IPS-15b (cell line): ENCODE measurements at regions not wholly inside any gene's neighbourhood (a gene's known extent, or its start where the extent isn't known, plus 50 kb on each side); places are given as distances from the start of the nearest gene placed in this dataset.

ENCODE experiments used
- H3K27me3 ChIP-seq: one replicate; pipeline ENCODE4 v1.6.1; 2013; ENCODE audit warnings: low read length; ENCODE audit not compliant: control insufficient read depth, insufficient read depth
- H3K36me3 ChIP-seq: one replicate; pipeline ENCODE4 v1.6.1; 2013; ENCODE audit warnings: low read length; ENCODE audit not compliant: control insufficient read depth, insufficient read depth
- H3K4me1 ChIP-seq: one replicate; pipeline ENCODE4 v1.6.1; 2013; ENCODE audit warnings: mild to moderate bottlenecking, low read length; ENCODE audit not compliant: control insufficient read depth, insufficient read depth
- H3K4me3 ChIP-seq: one replicate; pipeline ENCODE4 v1.5.1; 2013; ENCODE audit warnings: low read depth, low read length
- H3K9ac ChIP-seq: one replicate; pipeline ENCODE4 v1.6.1; 2013; ENCODE audit warnings: low read depth, mild to moderate bottlenecking, low read length
- H3K9me3 ChIP-seq: one replicate; pipeline ENCODE4 v1.6.1; 2013; ENCODE audit warnings: mild to moderate bottlenecking, low read length; ENCODE audit not compliant: control insufficient read depth, insufficient read depth

DNA sequence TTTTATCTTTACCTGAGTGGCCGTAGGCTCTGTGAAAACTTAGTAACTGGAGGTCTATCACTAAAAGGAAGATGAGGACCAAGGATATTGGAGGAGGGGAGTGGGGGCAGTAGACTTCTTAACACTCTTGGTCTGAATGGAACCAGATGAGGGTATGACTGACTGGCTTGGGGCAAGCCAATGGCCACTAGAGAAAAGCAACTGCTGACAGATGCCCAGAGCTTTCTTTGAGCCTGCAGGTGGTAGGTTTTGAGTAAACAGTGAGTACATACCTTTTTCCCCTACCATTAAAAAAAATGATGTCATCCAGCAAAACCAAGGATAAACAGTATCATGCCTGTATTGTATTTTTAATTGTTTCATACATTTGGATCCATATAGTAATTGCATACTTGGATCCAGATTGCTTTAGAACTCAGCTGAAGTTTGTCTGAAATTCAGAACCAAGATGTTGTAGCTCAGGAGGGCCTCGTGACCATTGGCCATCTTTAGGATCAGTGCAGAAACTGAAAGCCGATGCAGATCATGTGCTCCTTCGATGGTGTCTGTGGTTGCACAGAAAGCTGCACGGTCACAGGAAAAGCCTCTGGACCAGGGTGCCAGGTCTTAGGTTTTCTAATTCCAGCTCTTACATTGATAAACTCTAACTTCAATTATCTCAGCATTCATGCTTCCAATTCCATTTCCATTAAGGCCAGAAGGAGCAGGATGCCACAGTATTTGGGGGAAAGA is 131.0 kb downstream of the PDGFRA start:
- H3K4me3 ChIP-seq: no peak overlapping the region
- no peak overlapping the region for H3K9ac ChIP-seq
- H3K36me3 ChIP-seq: no peaks in the 10 kb centered on the region
- no peaks in the 10 kb centered on the region for H3K4me1 ChIP-seq
- no peaks in the 10 kb centered on the region for H3K9me3 ChIP-seq
- no peaks in the 10 kb centered on the region for H3K27me3 ChIP-seq

DNA sequence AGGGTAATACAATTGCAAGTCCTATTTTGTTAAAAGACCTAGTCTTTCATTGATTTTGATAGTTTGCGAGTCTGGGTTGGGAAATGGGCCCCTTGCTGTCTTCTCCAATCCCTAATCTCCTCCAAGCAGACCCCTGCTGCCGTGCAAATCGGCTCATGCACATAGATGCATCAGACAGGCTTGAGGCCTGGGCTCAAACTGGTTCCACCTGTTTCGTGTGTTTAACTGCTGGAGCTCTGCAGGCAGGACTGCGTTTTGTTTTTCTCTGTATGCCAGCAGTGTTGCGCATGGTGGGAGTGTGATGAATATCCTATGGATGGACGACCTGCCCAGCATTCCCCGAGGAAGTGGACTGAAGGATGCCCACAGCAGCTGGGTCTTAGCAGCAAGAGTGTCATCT is 133.9 kb downstream of the PDGFRA start:
- Histone ChIP-seq H3K27me3 (no peaks in the 10 kb centered on the region), H3K9me3 (no peaks in the 10 kb centered on the region), H3K4me3 (no peak overlapping the region), H3K9ac (no peak overlapping the region), H3K4me1 (no peaks in the 10 kb centered on the region), H3K36me3 (no peaks in the 10 kb centered on the region)

DNA sequence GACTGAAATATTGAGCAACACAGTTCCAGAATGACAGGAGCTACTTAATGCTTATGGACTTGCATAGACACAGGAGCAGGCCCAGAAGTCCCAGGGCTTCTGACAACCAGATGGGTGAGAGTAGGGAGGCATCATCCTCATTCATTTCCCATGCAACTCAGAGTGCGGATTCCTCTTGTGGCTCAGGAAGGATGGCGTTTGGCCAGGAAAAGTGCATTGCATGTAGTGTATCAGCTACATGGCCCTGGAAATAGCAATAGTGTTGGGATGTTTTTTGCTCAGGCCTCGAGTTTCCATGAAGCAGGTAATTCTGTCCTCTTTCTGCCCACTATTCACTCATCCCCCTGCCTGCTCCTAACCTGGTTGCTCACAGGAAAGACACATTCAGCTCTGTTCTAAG is 136.6 kb downstream of the PDGFRA start:
- no peaks in the 10 kb centered on the region for H3K4me1 ChIP-seq
- no peaks in the 10 kb centered on the region for H3K36me3 ChIP-seq
- no peaks in the 10 kb centered on the region for H3K27me3 ChIP-seq
- H3K4me3 ChIP-seq: no peak overlapping the region
- H3K9me3 ChIP-seq: no peaks in the 10 kb centered on the region
- no peak overlapping the region for H3K9ac ChIP-seq

DNA sequence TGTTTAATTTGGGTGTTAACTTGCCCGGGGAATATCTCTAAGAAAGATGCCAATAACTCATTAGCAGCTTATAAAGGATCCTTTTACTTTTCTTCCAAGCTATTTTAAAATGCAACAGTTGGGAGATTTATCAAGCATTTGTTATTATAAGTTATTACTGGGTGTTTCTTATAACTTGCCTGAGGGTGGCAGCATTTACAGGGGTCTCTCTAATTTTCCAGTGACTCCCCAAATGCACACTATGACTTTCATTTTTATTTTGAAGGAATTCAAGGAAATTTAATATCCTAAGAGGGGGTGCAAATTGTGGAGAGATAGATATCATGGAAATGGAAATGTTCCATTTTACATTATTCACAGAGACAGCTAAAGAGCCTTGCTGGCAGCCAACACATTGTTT is 138.0 kb downstream of the PDGFRA start:
- H3K36me3 ChIP-seq: no peaks in the 10 kb centered on the region
- no peak overlapping the region for H3K4me3 ChIP-seq
- H3K4me1 ChIP-seq: no peaks in the 10 kb centered on the region
- H3K27me3 ChIP-seq: no peaks in the 10 kb centered on the region
- no peaks in the 10 kb centered on the region for H3K9me3 ChIP-seq
- H3K9ac ChIP-seq: no peak overlapping the region

DNA sequence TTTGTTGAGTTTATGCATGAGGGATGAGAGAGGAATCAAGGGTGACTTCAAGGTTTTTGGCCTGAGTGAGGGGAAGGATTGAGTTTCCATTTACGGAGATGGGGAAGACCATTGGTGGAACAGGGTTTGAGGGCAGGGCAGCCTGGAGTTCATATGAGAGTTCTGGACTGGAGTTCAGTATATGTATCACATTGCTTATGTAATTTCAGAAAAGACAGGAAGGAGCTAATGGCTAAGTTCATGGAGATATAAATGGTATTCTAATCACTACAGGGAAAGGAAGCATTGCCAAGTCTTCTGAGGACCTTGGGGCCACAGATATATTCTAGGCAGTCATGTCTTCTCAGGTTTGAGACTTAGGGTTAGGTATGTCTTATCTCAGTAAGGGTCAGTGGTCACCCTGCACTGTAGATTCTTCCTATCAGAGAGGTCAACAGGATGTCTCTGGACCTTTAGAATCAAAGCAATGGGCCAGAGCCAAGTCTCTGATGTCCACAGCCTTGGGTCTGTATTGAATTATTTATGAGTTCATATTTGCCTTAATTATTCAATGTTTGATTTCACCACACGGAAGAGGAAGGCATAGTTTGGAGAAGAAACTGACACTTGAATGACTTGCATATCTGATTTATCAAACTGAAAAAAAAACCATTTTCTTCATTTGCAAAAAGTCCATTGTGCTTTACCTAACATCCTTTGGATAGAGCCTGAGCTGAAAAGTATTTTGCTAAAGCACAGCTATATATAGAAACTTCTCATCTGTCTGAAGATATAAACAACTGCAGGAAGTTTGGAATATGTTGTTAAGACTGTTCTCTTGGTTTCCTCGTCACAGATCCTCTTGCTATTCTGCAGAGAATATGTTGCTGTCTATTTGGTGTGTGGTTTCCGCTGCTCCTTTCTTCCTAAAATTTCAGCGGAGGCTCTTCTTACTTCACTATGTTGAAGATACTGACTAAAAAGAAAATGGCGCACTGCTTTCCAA is 139.5 kb downstream of the PDGFRA start:
- H3K4me3 ChIP-seq: no peak overlapping the region
- H3K9ac ChIP-seq: no peak overlapping the region
- H3K9me3 ChIP-seq: no peaks in the 10 kb centered on the region
- no peaks in the 10 kb centered on the region for H3K27me3 ChIP-seq
- no peaks in the 10 kb centered on the region for H3K4me1 ChIP-seq
- no peaks in the 10 kb centered on the region for H3K36me3 ChIP-seq

DNA sequence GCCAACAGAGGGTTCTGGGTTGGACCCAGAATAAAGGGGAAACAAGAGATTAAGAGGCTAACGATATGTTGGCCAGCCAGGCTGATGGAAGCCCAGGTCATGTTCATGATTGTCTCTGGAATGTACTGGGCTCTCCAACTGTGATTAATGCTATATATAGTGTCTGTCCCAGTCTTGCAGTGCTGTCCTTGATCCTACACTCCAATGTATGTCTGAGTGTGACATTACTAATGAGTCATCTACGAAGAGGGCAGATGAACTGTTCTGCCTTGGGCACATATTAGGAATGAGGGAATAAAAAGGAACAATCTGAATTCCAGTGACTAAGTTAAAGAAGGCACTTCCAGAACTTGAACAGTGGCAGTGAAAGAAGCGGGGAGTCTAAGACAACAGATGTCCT is 142.1 kb downstream of the PDGFRA start:
- Histone ChIP-seq H3K9me3 (no peaks in the 10 kb centered on the region), H3K36me3 (no peaks in the 10 kb centered on the region), H3K4me1 (no peaks in the 10 kb centered on the region), H3K9ac (no peak overlapping the region), H3K27me3 (no peaks in the 10 kb centered on the region), H3K4me3 (no peak overlapping the region)

DNA sequence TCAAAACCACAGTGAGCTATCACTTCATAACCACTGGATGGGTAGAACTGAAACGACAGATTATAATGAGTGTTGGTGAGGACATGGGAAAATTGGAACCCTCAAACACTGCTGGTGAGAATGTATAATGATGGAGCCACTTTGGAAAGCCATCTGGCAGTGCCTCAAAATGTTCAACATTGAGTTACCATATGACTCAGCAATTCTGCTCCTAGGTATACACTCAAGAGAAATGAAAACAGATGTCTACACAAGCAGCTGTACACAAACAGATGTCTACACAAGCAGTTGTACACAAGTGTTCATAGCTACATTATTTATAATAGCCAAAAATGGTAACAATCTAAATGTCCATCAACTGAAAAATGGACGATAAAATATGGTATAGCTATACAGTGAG is 143.9 kb downstream of the PDGFRA start:
- no peaks in the 10 kb centered on the region for H3K27me3 ChIP-seq
- peaks cover 3% of the 10 kb centered on the region for H3K4me1 ChIP-seq
- no peak overlapping the region for H3K4me3 ChIP-seq
- H3K36me3 ChIP-seq: no peaks in the 10 kb centered on the region
- no peak overlapping the region for H3K9ac ChIP-seq
- H3K9me3 ChIP-seq: no peaks in the 10 kb centered on the region

DNA sequence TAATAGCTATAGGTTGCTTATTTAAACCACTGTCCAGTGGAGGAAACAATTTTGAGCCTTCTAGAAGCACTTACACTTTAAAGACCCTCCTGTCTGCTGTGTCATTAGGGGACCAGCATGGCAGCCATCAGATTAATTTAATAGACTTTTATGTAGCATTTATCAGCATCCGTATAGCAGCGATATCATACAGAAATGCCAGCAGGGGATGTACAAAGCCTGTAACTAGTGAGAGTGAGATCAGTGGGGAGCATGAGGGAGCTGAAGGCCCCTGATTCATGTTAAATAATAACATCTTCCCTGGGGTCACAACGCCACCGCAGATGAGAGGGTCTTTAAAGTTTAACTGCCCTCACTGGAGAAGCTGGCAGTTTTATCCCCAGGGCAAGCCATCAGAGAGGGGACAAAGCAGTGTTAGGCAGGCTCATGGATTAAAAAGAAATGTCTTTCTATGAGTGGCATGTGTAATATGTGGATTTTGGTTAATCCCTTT is 144.7 kb downstream of the PDGFRA start:
- H3K36me3 ChIP-seq: no peaks in the 10 kb centered on the region

DNA sequence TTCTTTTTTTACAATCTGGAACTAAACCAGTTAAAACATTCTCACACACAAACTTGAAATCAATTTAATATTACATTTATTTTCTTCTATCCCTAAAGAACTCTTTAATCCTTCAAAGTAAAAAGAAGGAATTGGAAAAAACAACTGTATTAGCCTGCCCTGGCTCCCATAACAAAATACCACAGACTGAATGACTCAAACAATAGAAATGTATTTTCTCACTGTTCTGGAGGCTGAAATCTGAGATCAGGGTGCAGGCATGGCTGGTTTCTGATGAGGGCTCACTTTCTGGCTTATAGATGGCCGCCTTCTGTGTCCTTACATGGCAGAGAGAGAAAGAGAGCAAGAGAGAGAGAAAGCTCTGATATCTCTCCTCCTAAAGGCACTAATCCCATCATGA is 149.4 kb downstream of the PDGFRA start:
- H3K9ac ChIP-seq: no peak overlapping the region
- H3K27me3 ChIP-seq: no peaks in the 10 kb centered on the region

More for the DNA sequence above, 144.7 kb downstream of the PDGFRA start:
- Histone ChIP-seq H3K9ac (no peak overlapping the region), H3K4me3 (no peak overlapping the region), H3K4me1 (peaks cover 3% of the 10 kb centered on the region), H3K9me3 (no peaks in the 10 kb centered on the region), H3K27me3 (no peaks in the 10 kb centered on the region)

DNA sequence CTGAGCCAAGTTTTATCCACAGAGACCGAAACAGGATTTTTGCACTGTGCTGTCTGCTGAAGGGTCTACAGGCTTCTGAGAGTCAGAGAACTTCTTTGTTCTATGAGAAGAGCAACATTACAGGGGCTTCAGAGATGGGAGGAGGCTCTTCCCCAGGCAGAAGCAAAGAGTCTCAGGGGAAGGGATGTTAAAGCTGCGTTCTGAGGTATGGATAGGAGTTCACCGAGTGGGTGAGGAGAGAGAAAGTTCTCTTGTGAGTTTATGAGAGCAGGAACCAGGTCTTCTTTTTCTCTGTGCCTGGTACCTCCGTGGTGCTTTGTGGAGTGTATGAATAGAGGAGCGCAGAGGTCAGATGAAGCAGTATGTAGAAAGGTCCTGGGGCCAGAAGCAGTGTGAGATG is 155.1 kb downstream of the PDGFRA start:
- H3K9ac ChIP-seq: no peak overlapping the region
- H3K36me3 ChIP-seq: no peaks in the 10 kb centered on the region
- no peaks in the 10 kb centered on the region for H3K9me3 ChIP-seq
- H3K4me1 ChIP-seq: no peaks in the 10 kb centered on the region
- H3K4me3 ChIP-seq: no peak overlapping the region
- H3K27me3 ChIP-seq: no peaks in the 10 kb centered on the region

More for the DNA sequence above, 149.4 kb downstream of the PDGFRA start:
- peaks cover 3% of the 10 kb centered on the region for H3K4me1 ChIP-seq
- H3K4me3 ChIP-seq: no peak overlapping the region
- H3K36me3 ChIP-seq: no peaks in the 10 kb centered on the region
- no peaks in the 10 kb centered on the region for H3K9me3 ChIP-seq

DNA sequence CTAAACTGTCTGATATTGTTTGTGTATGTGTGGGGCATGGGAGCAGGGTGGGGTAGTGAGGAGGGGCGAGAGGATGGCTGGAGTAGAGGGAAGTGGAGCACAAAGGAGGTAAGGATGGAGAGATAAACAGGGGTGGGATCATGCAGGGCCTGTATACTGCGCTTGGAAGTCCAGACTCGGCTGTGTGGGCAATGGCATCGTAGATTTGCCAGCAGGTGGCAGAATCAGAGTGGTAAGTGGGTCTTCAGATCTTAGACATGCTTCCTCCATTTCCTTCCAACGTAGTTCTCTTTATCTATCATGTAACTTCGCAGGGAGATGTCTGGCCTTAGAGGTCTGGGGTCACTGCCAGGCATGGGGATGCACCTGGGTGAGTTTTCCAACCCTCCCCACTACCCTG is 155.5 kb downstream of the PDGFRA start:
- Histone ChIP-seq H3K4me3 (no peak overlapping the region), H3K9ac (no peak overlapping the region), H3K4me1 (no peaks in the 10 kb centered on the region), H3K36me3 (no peaks in the 10 kb centered on the region), H3K9me3 (no peaks in the 10 kb centered on the region), H3K27me3 (no peaks in the 10 kb centered on the region)
